HG02973 (cell line): ENCODE measurements at regions not wholly inside any gene's neighbourhood (a gene's known extent, or its start where the extent isn't known, plus 50 kb on each side); places are given as distances from the start of the nearest gene placed in this dataset.

Source experiments
- ATAC-seq: cut with Tn5 transposase; IDR thresholded peaks from one replicate; pipeline ENCODE4 v1.9.1; 2021; ENCODE audit warnings: moderate library complexity; ENCODE audit not compliant: unreplicated experiment

DNA sequence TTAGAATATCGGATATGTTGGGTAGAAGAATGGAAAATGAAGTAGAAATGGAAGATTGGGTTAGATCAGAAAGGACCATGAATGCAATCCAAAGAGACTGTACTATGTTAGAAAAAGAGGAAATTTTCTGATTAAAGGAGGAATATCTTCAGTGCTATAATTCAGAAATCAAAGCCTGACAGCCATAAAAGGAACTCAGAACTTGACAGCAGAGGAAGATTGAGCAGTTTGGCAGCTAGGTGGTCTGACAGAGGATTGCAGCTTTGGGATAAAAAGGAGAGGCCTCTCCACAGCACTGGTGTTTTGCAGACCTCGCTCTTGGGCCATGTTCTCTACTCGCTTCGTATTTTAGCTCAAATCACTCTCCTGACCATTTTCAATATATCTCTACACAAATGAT, 354.8 kb upstream of the SOX5 start:
- ATAC-seq: no peak

DNA sequence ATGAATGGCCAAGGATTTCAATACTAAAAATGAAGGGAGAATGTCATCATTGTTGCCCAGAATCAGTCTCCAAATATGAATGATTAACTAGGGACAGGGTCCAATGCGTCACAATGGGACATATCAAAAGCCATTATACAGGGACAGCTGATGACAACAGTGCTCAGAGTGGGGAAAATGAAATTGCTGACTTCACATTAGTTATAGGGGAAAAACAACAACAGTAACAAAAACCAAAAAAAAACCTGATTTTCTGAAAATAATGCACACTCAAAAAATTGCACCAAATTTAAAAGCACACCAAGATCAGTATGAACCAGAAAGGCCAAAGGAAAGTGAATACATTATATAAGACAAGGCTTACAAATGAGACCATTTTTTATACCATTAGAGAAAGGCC, 353.2 kb upstream of the SOX5 start:
- ATAC-seq: no peak

DNA sequence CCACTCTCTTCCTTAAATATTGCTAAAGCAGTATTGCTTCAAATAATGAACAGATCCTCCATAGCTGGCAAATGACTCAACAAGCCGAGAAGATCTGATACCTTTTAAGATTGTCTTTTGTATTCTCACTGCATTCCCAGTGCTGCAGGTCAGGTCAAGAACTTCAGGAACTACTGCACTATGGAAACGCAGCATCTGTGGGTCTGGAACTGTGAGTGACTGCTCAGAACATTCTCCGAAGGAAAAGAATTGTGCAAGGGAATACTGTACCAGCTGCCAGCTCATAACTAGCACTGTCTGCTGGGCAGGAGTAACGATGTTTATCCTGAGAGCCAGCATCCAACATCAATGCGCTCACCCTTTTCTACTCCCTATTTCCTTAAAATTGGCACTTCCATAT, 348.0 kb upstream of the SOX5 start:
- no peak for ATAC-seq

- ATAC-seq: no peak
Observed at GRCh38 chr12:24293549-24293948, 344.1 kb upstream of the SOX5 start.

GRCh38 chr12:24287963-24288362, 338.5 kb upstream of the SOX5 start:
- ATAC-seq: no peak

DNA sequence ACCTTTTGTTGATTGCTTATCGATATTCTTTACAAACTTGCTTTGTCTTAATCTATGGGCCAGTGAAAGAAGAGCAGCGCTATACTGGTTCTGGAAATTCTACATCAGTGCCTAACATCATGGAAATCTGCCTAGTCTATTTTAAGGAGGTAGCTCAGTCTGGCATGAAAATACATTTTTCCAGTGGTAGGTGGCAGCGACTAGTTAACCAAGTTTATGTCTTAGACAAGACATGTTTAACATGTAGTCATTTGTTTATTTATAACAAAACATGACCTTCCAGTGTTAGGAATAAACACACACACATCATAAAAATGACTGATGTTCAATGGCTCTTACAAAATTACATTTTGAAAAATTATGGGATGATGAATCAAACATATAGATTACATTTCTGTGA, 336.0 kb upstream of the SOX5 start:
- ATAC-seq: no peak

- no peak for ATAC-seq
Observed at GRCh38 chr12:24281341-24281740, 331.9 kb upstream of the SOX5 start.

- no peak for ATAC-seq
Observed at GRCh38 chr12:24280056-24280842, 330.8 kb upstream of the SOX5 start.

DNA sequence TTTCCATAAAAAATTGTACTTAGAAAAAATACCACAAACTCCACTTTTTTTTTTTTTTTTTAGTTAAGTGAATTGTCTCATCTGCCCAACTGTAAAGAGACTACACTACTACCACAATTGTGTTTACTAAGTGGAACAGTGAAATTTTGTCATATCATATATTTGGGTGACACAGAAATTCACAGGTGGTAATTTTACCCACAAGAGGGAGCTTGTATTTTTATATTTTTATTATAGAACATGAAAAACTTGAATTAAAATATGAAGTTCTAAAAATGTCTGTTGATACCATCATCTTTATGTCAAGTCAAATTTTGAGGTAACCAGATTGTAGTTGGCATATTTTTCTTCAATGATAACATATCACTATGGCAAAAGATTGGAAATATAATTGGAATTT, 329.4 kb upstream of the SOX5 start:
- no peak for ATAC-seq

DNA sequence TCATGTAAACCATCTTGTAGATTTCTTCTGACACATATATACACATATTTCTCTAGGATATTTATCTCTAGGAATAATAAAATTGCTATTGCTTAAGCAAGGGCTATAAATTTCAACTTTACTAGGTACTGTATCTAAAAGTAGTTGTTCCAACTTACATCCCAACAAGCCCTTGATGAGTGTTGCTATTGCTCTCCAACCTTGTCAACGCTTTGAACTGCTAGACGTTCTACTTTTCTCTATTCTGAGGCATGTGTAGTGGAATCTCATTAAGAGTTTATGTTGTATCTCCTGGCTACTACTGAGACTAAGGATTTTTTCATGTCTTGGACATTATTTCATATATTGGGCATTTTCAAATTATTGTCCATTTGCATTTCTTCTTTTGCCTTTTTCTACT, 321.5 kb upstream of the SOX5 start:
- ATAC-seq: no peak

DNA sequence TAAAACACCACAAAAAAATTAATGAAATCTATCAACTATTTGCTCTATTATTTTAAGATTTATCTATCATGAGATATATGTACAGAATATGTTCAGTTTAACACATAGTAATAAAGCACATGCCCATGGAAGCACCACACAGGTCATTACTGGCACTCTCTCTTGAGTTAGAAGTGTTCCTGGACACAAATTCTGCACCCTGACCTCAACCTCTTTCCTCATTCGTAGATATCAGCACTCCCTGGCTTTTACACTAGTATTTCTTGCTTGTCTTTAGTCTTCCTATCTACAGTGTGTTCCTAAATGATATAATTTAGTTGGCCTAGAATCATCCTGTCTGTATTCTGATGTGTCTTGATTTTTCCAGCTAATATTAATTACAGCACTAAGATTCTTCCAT, 321.0 kb upstream of the SOX5 start:
- ATAC-seq: no peak

GRCh38 chr12:24268663-24269186, 319.3 kb upstream of the SOX5 start:
- no peak for ATAC-seq

- ATAC-seq: no peak
Observed at GRCh38 chr12:24266982-24267381, 317.5 kb upstream of the SOX5 start.

DNA sequence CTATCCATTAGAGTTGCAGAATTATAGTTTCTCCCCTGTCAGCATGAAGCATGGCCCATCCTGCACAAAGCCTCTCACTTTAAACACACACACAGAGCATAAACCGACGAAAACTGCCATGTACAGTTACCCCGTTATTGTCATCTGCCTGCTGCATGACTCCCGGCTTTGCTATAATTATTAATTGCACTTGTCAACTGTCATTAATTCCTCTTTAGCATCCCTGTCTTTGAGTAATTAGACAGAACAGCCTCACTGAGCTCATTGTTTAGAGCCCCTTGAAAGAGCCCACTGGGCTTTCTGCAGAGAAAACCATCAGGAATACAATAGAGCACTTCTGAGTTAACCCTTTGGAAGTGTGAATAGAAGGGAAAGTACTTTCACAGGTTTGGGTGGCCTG, 307.2 kb upstream of the SOX5 start:
- no peak for ATAC-seq

GRCh38 chr12:24255920-24256665, 306.6 kb upstream of the SOX5 start:
- no peak for ATAC-seq

GRCh38 chr12:24252602-24253001, 303.1 kb upstream of the SOX5 start:
- no peak for ATAC-seq

- no peak for ATAC-seq
Observed at GRCh38 chr12:24246934-24247333, 297.5 kb upstream of the SOX5 start.

DNA sequence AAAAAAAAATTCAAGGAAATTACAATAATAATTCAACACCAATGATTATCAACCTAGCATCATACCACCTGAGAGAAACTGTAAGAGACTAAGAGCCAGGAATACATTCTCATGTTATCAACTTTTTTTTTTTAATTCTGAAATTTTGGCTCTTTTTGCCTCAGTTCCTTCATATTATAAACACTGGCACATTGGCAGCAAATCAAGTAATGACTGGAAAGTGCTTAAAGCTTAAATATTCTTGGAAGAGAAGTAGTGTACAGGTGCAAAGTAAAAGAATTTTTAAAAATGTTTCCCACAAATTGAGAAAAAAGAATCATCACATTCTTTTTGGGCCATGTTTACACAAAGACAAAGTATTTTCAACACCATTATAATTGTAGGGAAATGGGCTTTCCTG, 296.9 kb upstream of the SOX5 start:
- ATAC-seq: no peak

- no peak for ATAC-seq
Observed at GRCh38 chr12:24244801-24245200, 295.3 kb upstream of the SOX5 start.

GRCh38 chr12:24244231-24244630, 294.8 kb upstream of the SOX5 start:
- no peak for ATAC-seq

DNA sequence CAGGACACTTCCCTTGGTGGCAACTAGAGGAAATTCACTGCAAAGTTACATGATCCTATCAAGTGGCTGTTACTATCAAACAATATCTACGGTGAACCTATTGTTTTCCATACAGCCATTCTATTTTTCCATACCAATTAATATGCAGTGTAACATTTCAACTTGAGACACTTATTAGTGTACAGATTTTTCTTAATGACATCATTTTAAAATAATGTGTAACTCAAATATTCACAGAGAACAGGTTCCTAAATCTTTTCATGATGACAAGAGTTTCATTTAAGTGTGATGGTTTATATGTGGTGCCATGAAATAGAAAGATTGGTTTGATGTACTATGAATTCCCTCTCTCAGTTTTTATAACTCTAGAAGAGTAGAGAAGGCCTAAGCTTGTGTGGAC, 291.2 kb upstream of the SOX5 start:
- no peak for ATAC-seq

- no peak for ATAC-seq
Observed at GRCh38 chr12:24233519-24234246, 284.2 kb upstream of the SOX5 start.
